Fibroblast of mammary gland (primary cell): ENCODE measurements at regions not wholly inside any gene's neighbourhood (a gene's known extent, or its start where the extent isn't known, plus 50 kb on each side); places are given as distances from the start of the nearest gene placed in this dataset.

ENCODE experiments used
- DNase-seq: peaks from one replicate; pipeline ENCODE4 v3.0.0-alpha.2; 2010; ENCODE audit warnings: low read depth
- H3K4me3 ChIP-seq: 2 replicates; pipeline ENCODE4 v1.5.1; 2011; ENCODE audit warnings: low read depth, mild to moderate bottlenecking, low read length, moderate library complexity; ENCODE audit not compliant: control insufficient read depth
- TF ChIP-seq, protein P1 (sequence below): conservative IDR thresholded peaks from 2 replicates; pipeline ENCODE4 v1.5.1; 2011; ENCODE audit warnings: low read depth, low read length, inconsistent platforms; ENCODE audit not compliant: control insufficient read depth, insufficient read depth

DNA sequence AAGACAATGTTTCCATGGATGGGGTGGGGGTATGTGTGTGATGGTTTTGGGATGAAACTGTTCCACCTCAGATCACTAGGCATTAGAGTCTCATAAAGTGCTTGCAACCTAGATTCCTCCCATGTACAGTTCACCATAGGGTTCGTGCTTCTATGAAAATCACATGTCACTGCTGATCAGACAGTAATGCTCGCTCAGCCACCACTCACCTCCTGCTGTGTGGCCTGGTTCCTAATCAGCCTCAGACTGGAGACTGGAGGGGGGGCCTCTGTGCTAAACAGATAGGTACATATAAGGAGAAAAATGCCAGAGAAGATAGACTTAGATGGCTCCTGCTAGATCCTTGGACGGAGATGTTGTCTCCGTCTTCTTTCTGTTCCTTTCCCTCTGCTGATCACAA lies 1296.9 kb upstream of the SEL1L start:
- DNase-seq: no peak
- H3K4me3 ChIP-seq: no peak overlapping the region
- TF ChIP-seq, protein P1, sequence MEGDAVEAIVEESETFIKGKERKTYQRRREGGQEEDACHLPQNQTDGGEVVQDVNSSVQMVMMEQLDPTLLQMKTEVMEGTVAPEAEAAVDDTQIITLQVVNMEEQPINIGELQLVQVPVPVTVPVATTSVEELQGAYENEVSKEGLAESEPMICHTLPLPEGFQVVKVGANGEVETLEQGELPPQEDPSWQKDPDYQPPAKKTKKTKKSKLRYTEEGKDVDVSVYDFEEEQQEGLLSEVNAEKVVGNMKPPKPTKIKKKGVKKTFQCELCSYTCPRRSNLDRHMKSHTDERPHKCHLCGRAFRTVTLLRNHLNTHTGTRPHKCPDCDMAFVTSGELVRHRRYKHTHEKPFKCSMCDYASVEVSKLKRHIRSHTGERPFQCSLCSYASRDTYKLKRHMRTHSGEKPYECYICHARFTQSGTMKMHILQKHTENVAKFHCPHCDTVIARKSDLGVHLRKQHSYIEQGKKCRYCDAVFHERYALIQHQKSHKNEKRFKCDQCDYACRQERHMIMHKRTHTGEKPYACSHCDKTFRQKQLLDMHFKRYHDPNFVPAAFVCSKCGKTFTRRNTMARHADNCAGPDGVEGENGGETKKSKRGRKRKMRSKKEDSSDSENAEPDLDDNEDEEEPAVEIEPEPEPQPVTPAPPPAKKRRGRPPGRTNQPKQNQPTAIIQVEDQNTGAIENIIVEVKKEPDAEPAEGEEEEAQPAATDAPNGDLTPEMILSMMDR: no peak

DNA sequence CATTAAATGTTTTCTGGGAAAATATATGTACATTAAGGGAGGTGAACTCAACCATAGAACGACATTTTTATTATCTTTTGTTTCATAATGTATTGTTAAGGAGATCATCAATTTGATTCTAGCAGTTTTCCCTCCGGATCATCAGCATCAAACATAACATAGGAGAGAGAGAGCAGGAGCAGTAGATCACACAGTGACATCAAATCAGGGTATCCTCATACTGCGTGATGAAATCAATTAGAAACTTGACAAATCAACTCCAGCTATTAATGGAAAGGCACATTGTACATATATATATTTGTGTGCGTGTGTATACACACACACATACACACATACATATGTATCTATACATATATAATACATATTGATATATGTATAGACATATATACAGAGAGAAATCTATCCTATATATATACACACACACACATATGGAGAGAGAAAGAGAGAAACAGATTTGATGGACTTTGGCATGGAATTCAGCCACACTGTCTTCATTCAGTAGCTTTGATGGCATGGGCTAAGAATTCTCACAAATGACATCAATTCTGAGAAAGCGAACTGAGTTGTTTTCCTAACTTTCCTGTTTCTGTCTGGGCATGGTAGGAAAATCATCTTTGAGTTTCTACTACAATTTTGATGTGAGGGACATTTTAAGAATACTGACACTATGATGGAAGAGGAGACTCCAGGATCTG lies 1302.8 kb upstream of the SEL1L start:
- no peak for DNase-seq
- TF ChIP-seq, protein P1: no peak
- no peak overlapping the region for H3K4me3 ChIP-seq

DNA sequence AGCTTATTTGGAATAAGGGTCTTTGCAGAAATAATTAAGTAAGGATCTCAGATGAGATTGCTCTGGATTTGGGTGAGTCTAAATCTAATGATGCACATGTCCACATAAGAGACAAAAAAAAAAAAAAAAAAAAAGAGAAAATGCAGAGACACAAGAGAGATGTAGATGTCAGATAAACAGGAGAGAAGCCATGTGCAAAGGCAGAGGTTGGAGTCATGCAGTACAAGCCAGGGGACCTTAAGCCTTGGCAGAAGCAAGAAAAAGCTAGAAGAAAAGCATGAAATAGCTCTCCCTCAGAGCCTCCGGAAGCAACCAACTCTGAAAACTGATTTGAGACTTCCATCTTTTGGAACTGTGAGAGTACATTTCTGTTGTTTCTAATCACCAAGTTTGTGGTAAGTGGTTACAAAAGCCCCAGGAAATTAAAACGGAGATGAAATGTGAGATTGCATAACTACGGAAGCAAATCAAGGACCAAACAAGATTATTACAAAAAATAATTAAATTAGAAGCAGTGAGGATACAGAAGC lies 1304.0 kb upstream of the SEL1L start:
- TF ChIP-seq, protein P1: no peak
- no peak for DNase-seq
- no peak overlapping the region for H3K4me3 ChIP-seq

DNA sequence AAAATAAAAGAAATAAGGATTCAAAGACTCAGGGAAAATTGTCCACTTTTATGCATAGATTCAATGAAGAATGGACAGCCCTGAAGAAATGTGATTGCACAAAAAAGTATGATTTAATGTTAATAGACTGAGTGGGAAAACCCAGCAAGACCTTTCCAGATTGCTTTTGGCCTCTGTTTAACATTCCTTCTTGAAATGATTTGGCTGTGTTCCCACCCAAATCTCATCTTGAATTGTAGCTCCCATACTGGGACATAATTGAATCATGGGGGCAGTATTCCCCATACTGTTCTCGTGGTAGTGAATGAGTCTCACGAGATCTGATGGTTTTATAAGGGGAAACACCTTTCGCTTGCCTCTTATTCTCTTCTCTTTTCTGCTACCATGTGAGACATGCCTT lies 1316.9 kb upstream of the SEL1L start:
- H3K4me3 ChIP-seq: no peak overlapping the region
- DNase-seq: no peak
- TF ChIP-seq, protein P1: no peak

DNA sequence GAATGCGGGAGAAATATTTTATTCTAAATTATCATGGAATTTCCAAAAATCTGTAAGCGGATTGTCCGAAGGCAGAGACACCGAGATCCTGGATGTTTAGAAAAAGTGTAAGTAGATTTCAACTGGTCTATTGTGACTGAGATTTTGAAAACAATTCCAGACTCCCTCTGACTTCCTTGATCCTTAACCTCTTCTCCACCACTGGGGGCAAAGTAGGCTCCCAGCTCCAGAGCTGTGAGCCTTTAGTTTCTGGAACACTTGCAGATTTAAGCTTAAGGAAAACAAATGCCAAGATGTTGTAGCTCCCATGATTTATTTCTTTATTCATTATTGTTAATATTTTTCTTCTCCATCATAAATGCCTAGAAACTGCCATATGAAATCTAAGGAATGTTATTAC lies 1320.5 kb upstream of the SEL1L start:
- DNase-seq: no peak
- H3K4me3 ChIP-seq: no peak overlapping the region

DNA sequence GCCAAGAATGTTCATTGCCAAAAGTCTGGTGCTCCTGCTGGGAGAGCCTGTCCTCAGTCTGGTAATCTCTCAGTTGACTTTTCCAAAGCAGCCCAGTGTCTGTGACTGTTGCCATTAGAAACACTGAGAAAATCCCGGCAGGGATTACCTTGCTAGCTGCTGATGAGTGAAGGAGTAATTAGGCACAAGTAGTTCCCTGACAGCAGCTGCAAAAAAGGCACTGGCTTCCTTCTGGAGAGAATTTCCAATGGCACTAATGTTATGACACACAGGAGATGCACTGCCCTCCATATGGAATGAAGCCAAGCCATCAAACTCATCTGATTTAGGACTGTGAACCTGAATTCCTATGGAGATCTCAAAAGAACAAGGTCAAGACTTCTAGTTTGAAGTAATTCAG lies 1321.2 kb upstream of the SEL1L start:
- no peak overlapping the region for H3K4me3 ChIP-seq
- TF ChIP-seq, protein P1: no peak
- no peak for DNase-seq

More for the DNA sequence above, 1320.5 kb upstream of the SEL1L start:
- TF ChIP-seq, protein P1: no peak
